Thoracic aorta (tissue), 2 donors: ENCODE measurements at regions not wholly inside any gene's neighbourhood (a gene's known extent, or its start where the extent isn't known, plus 50 kb on each side); places are given as distances from the start of the nearest gene placed in this dataset.

Experiments used
- ATAC-seq: fragments of 150-250 bp; one replicate; pipeline ENCODE4 v1.8.0; 2017; ENCODE audit warnings: low read depth; ENCODE audit not compliant: insufficient number of reproducible peaks, low FRiP score
- DNase-seq: peaks from one replicate; pipeline ENCODE4 v3.0.0-alpha.2; 2020; ENCODE audit warnings: low spot score
- H3K27ac ChIP-seq, 2 donors: fragments of 200-600 bp; sonication (generic); 1 replicate in 1 of 2; 2 replicates in 1 of 2; pipeline ENCODE4 v1.5.1; 2016; ENCODE audit warnings: mild to moderate bottlenecking in 2 of 2, moderate library complexity in 2 of 2
- H3K27me3 ChIP-seq: fragments of 200-600 bp; sonication (generic); replicated peaks from 2 replicates; pipeline ENCODE4 v1.6.0; 2016; ENCODE audit warnings: mild to moderate bottlenecking; ENCODE audit not compliant: insufficient read depth
- H3K36me3 ChIP-seq: fragments of 200-600 bp; sonication (generic); one replicate; pipeline ENCODE4 v1.5.1; 2016
- H3K4me1 ChIP-seq, 2 donors: fragments of 200-600 bp; sonication (generic); 1 replicate in 1 of 2; 2 replicates in 1 of 2; pipeline versions ENCODE4 v1.5.1 to v1.6.0; 2016; ENCODE audit warnings: low read depth in 2 of 2, mild to moderate bottlenecking in 1 of 2; ENCODE audit not compliant: control insufficient read depth in 1 of 2
- H3K4me3 ChIP-seq: fragments of 200-600 bp; sonication (generic); 2 replicates; pipeline ENCODE4 v1.5.1; 2016; ENCODE audit warnings: mild to moderate bottlenecking
- H3K9me3 ChIP-seq: fragments of 200-600 bp; sonication (generic); 2 replicates; pipeline ENCODE4 v1.5.1; 2016
- TF ChIP-seq, protein P1 (sequence below): fragments of 200-600 bp; sonication (generic); IDR thresholded peaks from one replicate; pipeline ENCODE4 v1.5.1; 2019; ENCODE audit warnings: antibody characterized with exemption

- no peaks in the 10 kb centered on the region for H3K36me3 ChIP-seq
- DNase-seq (no peak), ATAC-seq (no peak)
- no peaks in the 10 kb centered on the region for H3K9me3 ChIP-seq
- H3K27me3 ChIP-seq, result no peaks in the 10 kb centered on the region
- H3K27ac ChIP-seq, result peak overlapping the region in 1 of 2 donors; percentile 32
- H3K4me3 ChIP-seq, result no peak overlapping the region
- H3K4me1 ChIP-seq, result peaks cover 10 to 21% of the 10 kb centered on the region in 2 donors
- TF ChIP-seq, protein P1, sequence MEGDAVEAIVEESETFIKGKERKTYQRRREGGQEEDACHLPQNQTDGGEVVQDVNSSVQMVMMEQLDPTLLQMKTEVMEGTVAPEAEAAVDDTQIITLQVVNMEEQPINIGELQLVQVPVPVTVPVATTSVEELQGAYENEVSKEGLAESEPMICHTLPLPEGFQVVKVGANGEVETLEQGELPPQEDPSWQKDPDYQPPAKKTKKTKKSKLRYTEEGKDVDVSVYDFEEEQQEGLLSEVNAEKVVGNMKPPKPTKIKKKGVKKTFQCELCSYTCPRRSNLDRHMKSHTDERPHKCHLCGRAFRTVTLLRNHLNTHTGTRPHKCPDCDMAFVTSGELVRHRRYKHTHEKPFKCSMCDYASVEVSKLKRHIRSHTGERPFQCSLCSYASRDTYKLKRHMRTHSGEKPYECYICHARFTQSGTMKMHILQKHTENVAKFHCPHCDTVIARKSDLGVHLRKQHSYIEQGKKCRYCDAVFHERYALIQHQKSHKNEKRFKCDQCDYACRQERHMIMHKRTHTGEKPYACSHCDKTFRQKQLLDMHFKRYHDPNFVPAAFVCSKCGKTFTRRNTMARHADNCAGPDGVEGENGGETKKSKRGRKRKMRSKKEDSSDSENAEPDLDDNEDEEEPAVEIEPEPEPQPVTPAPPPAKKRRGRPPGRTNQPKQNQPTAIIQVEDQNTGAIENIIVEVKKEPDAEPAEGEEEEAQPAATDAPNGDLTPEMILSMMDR, result no peak
Observed at GRCh38 chr5:68418680-68419079, 203.1 kb downstream of the PIK3R1 start.

DNA sequence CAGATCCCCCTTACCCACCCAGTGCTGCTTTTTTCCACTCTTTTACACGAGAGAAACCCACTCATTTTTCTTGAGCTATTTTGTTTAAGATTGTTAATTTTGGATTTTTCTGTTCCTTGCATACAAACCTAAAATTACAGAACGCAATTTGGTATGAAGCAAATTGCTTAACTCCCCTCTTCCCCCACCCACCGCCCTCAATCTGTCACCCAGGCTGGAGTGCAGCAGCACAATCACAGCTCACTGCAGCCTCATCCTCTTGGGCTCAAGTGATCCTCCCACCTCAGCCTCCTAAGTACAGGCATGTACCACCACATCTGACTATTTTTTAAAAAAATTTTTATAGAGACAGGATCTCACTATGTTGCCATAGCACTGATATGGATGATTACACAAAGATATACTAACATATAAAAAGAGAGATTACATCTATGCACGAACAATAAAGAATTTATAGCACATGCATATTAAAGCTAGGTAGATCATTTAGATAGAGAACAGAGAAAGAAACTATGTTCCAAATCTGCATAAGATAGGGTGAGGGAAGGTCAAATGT, 203.6 kb downstream of the PIK3R1 start:
- TF ChIP-seq, protein P1, result no peak
- Histone ChIP-seq H3K9me3 (no peaks in the 10 kb centered on the region), H3K4me1 (peaks cover 10 to 21% of the 10 kb centered on the region in 2 donors), H3K36me3 (no peaks in the 10 kb centered on the region), H3K27me3 (no peaks in the 10 kb centered on the region), H3K4me3 (no peak overlapping the region), H3K27ac (peak overlapping the region in 1 of 2 donors; percentile 32)
- ATAC-seq (no peak), DNase-seq (no peak)

DNA sequence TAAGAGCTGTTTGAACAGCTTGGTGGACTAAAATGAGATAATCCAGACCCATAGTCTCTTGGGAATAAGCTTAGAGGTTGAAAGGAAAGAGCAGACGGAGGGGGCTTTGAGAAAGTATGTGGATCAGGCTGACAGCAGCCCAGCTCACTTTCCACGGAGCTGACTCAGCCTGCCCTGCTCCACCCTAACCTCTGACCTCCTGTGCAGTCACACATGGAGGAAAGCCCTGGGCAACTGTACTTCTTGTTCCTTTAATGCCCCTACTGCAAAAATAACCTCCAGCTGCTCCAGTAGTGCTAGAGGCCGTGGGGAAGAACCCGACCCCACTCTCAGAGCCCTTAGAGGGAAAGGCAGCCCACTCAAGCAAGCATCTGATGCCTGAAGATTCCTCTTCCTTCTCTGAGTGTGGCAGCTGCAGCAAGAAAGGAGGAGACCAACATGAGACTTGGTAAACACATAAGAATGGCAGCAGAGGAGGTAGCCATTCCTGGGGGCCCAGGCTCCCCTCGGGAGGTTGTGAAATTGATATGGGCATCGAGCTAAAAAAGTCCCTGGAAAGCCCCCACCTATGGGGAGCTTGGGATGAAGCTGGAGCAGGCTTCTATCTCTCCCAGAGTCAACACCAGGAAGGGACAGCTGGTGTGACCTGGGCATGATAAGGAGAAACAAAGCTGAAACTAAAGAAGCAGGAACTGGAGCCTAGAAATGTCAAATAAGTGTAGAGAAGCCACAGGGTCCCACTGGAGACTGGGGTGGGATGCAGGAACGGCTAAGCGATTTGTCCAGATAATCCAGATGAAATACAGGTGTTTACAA, 204.3 kb downstream of the PIK3R1 start:
- Histone ChIP-seq H3K27ac (no peak overlapping the region), H3K27me3 (no peaks in the 10 kb centered on the region), H3K36me3 (no peaks in the 10 kb centered on the region), H3K4me1 (peaks cover 10 to 21% of the 10 kb centered on the region in 2 donors), H3K4me3 (no peak overlapping the region), H3K9me3 (no peaks in the 10 kb centered on the region)
- DNase-seq (no peak), ATAC-seq (peak; percentile 31)
- TF ChIP-seq, protein P1, result no peak

DNA sequence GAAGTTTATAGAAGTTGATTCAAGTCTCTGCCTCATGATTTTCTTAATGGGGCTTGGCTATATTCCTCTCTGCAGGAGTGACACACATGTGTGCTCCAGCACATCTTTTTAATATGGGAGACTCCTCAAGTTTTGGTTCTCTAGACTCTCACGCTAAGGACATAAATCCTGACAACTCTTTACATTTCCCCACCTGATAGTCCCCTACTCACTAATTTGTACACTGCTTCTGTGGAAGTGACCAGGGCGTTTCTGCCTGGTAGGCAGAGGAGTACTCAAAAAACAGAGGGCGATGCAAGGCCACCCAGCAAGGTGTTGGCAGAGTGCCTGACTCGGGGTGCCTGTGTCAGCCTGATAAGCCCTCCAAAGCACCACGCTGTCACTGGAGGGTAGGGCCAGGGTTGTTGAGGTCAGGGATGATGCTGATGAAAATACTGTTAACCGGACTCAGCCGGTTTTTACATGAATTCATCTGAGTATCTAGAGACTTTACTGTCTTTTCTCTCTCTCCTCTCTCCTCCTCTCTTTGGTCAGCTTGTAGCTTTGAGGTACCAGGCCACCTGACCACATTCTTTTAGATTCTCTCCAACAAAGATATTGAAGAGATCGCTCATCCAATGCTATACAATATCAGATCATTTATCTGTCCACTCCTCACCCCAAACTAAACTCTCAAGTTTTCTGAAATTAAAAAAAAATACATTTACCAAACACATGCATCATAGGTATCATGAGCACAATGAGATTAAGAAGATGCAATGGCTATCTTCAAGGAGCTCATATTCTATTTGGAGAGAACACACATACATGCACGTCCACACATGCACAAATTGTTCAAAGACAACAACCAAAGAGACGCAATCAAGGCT, 205.2 kb downstream of the PIK3R1 start:
- Histone ChIP-seq H3K27ac (no peak overlapping the region), H3K36me3 (no peaks in the 10 kb centered on the region), H3K9me3 (no peaks in the 10 kb centered on the region), H3K4me1 (peaks cover 10 to 21% of the 10 kb centered on the region in 2 donors), H3K27me3 (no peaks in the 10 kb centered on the region), H3K4me3 (no peak overlapping the region)
- ATAC-seq, result no peak
- TF ChIP-seq, protein P1, result no peak
- no peak for DNase-seq
